ENCODE measurements at regions not wholly inside any gene's neighbourhood (a gene's known extent, or its start where the extent isn't known, plus 50 kb on each side); places are given as distances from the start of the nearest gene placed in this dataset.

GRCh38 chr3:176661432-176661964, 535.8 kb downstream of the TBL1XR1 start (continued):
- no peak for TF ChIP-seq RHOXF2B (CRISPR knock-in tag; conservative IDR thresholded peaks at IDR 0.05)
- no peak for TF ChIP-seq ZNF436 (CRISPR knock-in tag; IDR thresholded peaks at IDR 0.05)
- no peak for TF ChIP-seq ZNF253 (CRISPR knock-in tag; conservative IDR thresholded peaks at IDR 0.05)
- no peak for TF ChIP-seq ZBTB5 (IDR thresholded peaks at IDR 0.05)
- TF ChIP-seq OTX1 (CRISPR knock-in tag; IDR thresholded peaks at IDR 0.05), result no peak
- TF ChIP-seq ZNF717 (CRISPR knock-in tag; IDR thresholded peaks at IDR 0.05), result no peak
- peak in 1 of 2 experiments; percentile 58; a peak in 1 of 3 replicates for TF ChIP-seq CBX3 (IDR thresholded peaks at IDR 0.05; ENCODE audit: borderline replicate concordance in 1 of 2, low read length in 2 of 2)
- TF ChIP-seq TCF7 (IDR thresholded peaks at IDR 0.05; ENCODE audit: borderline replicate concordance), result no peak
- peak; percentile 57; the same call in 1 of the 2 replicates for TF ChIP-seq GATA2 (CRISPR knock-in tag; IDR thresholded peaks at IDR 0.05)
- no peak for TF ChIP-seq E2F4 (CRISPR knock-in tag; IDR thresholded peaks at IDR 0.05; ENCODE audit: low read depth)
- TF ChIP-seq SRSF3 (IDR thresholded peaks at IDR 0.05; ENCODE audit: insufficient read depth, low read length), result no peak
- peak; percentile 99 for TF ChIP-seq ZNF316 (IDR thresholded peaks at IDR 0.05)
- TF ChIP-seq IRF9 (tag; IDR thresholded peaks at IDR 0.05), result no peak
- peak; percentile 53 for TF ChIP-seq EP400 (IDR thresholded peaks at IDR 0.05)
- peak; percentile 96 for TF ChIP-seq DPF2 (IDR thresholded peaks at IDR 0.05)
- TF ChIP-seq TOE1 (IDR thresholded peaks at IDR 0.05; ENCODE audit: borderline replicate concordance), result peak; percentile 86
- no peak for TF ChIP-seq TOE1 (CRISPR knock-in tag; IDR thresholded peaks at IDR 0.05; ENCODE audit: borderline replicate concordance, low read depth)
- no peak for TF ChIP-seq DEAF1 (CRISPR knock-in tag; IDR thresholded peaks at IDR 0.05)
- TF ChIP-seq NFYB (IDR thresholded peaks at IDR 0.05; ENCODE audit: extremely low read depth, insufficient read length), result no peak
- TF ChIP-seq ZNF124 (CRISPR knock-in tag; IDR thresholded peaks at IDR 0.05), result no peak
- TF ChIP-seq E2F5 (CRISPR knock-in tag; IDR thresholded peaks at IDR 0.05), result no peak
- TF ChIP-seq XRCC3 (IDR thresholded peaks at IDR 0.05), result no peak
- no peak for TF ChIP-seq NFIX (CRISPR knock-in tag; IDR thresholded peaks at IDR 0.05; ENCODE audit: low read depth)
- TF ChIP-seq ZNF75A (CRISPR knock-in tag; IDR thresholded peaks at IDR 0.05), result no peak

All from K562 (cell line).